GM23338 (cell line): ENCODE measurements at regions not wholly inside any gene's neighbourhood (a gene's known extent, or its start where the extent isn't known, plus 50 kb on each side); places are given as distances from the start of the nearest gene placed in this dataset.

ENCODE experiments used
- ATAC-seq: fragments of 200-7000 bp; cut with Tn5 transposase; 3 replicates; pipeline ENCODE4 v1.9.1; 2020
- DNase-seq: peaks from one replicate; pipeline ENCODE4 v3.0.0-alpha.2; 2015; ENCODE audit warnings: low spot score
- H2AFZ ChIP-seq: fragments of 200-600 bp; sonication (generic); 2 replicates; pipeline ENCODE4 v1.8.0; 2016; ENCODE audit warnings: antibody characterized with exemption, mild to moderate bottlenecking, moderate library complexity
- H3F3A ChIP-seq: fragments of 200-600 bp; sonication (generic); replicated peaks from 2 replicates; pipeline ENCODE4 v1.8.0; 2017; ENCODE audit warnings: antibody characterized with exemption, mixed run types, low read depth
- H3K27ac ChIP-seq: fragments of 200-600 bp; sonication (generic); 2 replicates; pipeline ENCODE4 v1.6.1; 2016; ENCODE audit warnings: low read depth
- H3K27me3 ChIP-seq: fragments of 200-600 bp; sonication (generic); 2 replicates; pipeline ENCODE4 v1.8.0; 2016; ENCODE audit warnings: mild to moderate bottlenecking, mixed run types, moderate library complexity; ENCODE audit not compliant: insufficient read depth
- H3K36me3 ChIP-seq: fragments of 200-600 bp; sonication (generic); 2 replicates; pipeline ENCODE4 v1.8.0; 2016; ENCODE audit warnings: mild to moderate bottlenecking; ENCODE audit not compliant: insufficient read depth
- H3K4me1 ChIP-seq: fragments of 200-600 bp; sonication (generic); 2 replicates; pipeline ENCODE4 v1.8.0; 2016; ENCODE audit warnings: mild to moderate bottlenecking, moderate library complexity; ENCODE audit not compliant: insufficient read depth
- H3K4me2 ChIP-seq: fragments of 200-600 bp; sonication (generic); 2 replicates; pipeline ENCODE4 v1.7.1; 2017; ENCODE audit warnings: mixed run types
- H3K4me3 ChIP-seq: fragments of 200-600 bp; sonication (generic); 2 replicates; pipeline ENCODE4 v1.6.1; 2016; ENCODE audit warnings: mixed run types
- H3K79me2 ChIP-seq: fragments of 200-600 bp; sonication (generic); replicated peaks from 2 replicates; pipeline ENCODE4 v1.8.0; 2017; ENCODE audit warnings: mild to moderate bottlenecking; ENCODE audit not compliant: insufficient read depth
- H3K9me2 ChIP-seq: fragments of 200-600 bp; sonication (generic); 2 replicates; pipeline ENCODE4 v1.8.0; 2017; ENCODE audit not compliant: insufficient read depth
- H4K20me1 ChIP-seq: fragments of 200-600 bp; sonication (generic); replicated peaks from 2 replicates; pipeline ENCODE4 v1.8.0; 2017; ENCODE audit warnings: mild to moderate bottlenecking; ENCODE audit not compliant: insufficient read depth
- H3K27ac Mint-ChIP-seq: 2 replicates; pipeline ENCODE4 v1.8.0; 2020; ENCODE audit warnings: inconsistent platforms, mild to moderate bottlenecking, moderate library complexity, mixed read lengths
- H3K27me3 Mint-ChIP-seq: 3 replicates; pipeline ENCODE4 v1.8.0; 2022; ENCODE audit warnings: low read depth, mild to moderate bottlenecking, moderate library complexity, mixed read lengths, inconsistent platforms; ENCODE audit not compliant: insufficient read depth, poor library complexity
- H3K36me3 Mint-ChIP-seq: 3 replicates; pipeline ENCODE4 v1.8.0; 2021; ENCODE audit warnings: low read depth, mild to moderate bottlenecking, inconsistent platforms, moderate library complexity, mixed read lengths
- H3K4me1 Mint-ChIP-seq: 3 replicates; pipeline ENCODE4 v1.8.0; 2020; ENCODE audit warnings: mild to moderate bottlenecking, inconsistent platforms, mixed read lengths
- H3K4me3 Mint-ChIP-seq: 3 replicates; pipeline ENCODE4 v1.8.0; 2021; ENCODE audit warnings: moderate library complexity, mild to moderate bottlenecking, inconsistent platforms, mixed read lengths
- H3K9me3 Mint-ChIP-seq: 3 replicates; pipeline ENCODE4 v1.8.0; 2020; ENCODE audit warnings: moderate library complexity, mild to moderate bottlenecking, inconsistent platforms, mixed read lengths
- EZH2 ChIP-seq: fragments of 200-600 bp; sonication (generic); IDR thresholded peaks from one replicate; pipeline ENCODE4 v1.8.0; 2017; ENCODE audit warnings: antibody characterized with exemption, mild to moderate bottlenecking, low read depth; ENCODE audit not compliant: unreplicated experiment
- STAT1 ChIP-seq: IDR thresholded peaks from one replicate; pipeline ENCODE4 v1.6.1; 2016; ENCODE audit warnings: antibody characterized with exemption; ENCODE audit not compliant: unreplicated experiment
- ZNF114 ChIP-seq: fragments of 250-450 bp; sonication (Bioruptor Pico); IDR thresholded peaks from 2 replicates; pipeline ENCODE4 v1.5.0; 2020; ENCODE audit warnings: mild to moderate bottlenecking, moderate library complexity
- ZNF331 ChIP-seq: fragments of 250-450 bp; sonication (Bioruptor Pico); IDR thresholded peaks from 2 replicates; pipeline ENCODE4 v1.5.0; 2020; ENCODE audit warnings: low read depth, mild to moderate bottlenecking, moderate library complexity
- TF ChIP-seq, protein P1 (sequence below): fragments of 250-450 bp; sonication (Bioruptor Pico); IDR thresholded peaks from 2 replicates; pipeline ENCODE4 v1.5.0; 2020; ENCODE audit warnings: mild to moderate bottlenecking, moderate library complexity
- TF ChIP-seq, protein P2 (sequence below): IDR thresholded peaks from 2 replicates; pipeline ENCODE4 v1.6.1; 2016; ENCODE audit warnings: antibody characterized with exemption

DNA sequence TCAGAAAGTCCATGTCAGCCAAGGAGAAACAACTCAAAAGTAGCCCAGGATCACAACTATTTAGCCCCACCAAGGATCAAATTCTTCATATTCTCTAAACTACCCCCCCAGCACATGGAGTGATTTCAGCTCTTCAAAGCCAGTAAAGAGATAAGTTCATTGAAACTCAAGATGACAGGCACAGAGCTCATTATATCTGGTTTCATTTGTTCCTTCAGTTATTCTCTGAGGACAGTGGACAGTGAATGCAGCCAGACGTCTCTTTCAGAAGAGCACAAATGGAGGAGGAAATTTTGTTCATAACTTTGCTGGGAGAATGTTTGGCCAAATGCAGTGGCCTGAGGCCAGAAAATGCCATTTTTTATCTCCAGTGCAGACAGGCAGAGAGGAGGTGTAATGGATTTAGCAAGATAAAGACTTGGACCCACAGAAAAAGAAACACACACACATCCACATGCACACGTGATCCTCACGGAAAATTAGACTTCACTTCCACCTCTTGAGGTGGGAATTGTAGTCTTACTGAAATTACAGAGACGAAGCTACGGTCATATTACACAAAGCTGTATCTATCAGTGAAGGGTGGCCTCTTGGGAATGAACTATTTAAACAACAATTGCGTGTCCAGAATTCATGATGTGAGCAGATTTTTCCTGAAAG, 64.6 kb downstream of the HES1 start (continued):
- TF ChIP-seq, protein P1, sequence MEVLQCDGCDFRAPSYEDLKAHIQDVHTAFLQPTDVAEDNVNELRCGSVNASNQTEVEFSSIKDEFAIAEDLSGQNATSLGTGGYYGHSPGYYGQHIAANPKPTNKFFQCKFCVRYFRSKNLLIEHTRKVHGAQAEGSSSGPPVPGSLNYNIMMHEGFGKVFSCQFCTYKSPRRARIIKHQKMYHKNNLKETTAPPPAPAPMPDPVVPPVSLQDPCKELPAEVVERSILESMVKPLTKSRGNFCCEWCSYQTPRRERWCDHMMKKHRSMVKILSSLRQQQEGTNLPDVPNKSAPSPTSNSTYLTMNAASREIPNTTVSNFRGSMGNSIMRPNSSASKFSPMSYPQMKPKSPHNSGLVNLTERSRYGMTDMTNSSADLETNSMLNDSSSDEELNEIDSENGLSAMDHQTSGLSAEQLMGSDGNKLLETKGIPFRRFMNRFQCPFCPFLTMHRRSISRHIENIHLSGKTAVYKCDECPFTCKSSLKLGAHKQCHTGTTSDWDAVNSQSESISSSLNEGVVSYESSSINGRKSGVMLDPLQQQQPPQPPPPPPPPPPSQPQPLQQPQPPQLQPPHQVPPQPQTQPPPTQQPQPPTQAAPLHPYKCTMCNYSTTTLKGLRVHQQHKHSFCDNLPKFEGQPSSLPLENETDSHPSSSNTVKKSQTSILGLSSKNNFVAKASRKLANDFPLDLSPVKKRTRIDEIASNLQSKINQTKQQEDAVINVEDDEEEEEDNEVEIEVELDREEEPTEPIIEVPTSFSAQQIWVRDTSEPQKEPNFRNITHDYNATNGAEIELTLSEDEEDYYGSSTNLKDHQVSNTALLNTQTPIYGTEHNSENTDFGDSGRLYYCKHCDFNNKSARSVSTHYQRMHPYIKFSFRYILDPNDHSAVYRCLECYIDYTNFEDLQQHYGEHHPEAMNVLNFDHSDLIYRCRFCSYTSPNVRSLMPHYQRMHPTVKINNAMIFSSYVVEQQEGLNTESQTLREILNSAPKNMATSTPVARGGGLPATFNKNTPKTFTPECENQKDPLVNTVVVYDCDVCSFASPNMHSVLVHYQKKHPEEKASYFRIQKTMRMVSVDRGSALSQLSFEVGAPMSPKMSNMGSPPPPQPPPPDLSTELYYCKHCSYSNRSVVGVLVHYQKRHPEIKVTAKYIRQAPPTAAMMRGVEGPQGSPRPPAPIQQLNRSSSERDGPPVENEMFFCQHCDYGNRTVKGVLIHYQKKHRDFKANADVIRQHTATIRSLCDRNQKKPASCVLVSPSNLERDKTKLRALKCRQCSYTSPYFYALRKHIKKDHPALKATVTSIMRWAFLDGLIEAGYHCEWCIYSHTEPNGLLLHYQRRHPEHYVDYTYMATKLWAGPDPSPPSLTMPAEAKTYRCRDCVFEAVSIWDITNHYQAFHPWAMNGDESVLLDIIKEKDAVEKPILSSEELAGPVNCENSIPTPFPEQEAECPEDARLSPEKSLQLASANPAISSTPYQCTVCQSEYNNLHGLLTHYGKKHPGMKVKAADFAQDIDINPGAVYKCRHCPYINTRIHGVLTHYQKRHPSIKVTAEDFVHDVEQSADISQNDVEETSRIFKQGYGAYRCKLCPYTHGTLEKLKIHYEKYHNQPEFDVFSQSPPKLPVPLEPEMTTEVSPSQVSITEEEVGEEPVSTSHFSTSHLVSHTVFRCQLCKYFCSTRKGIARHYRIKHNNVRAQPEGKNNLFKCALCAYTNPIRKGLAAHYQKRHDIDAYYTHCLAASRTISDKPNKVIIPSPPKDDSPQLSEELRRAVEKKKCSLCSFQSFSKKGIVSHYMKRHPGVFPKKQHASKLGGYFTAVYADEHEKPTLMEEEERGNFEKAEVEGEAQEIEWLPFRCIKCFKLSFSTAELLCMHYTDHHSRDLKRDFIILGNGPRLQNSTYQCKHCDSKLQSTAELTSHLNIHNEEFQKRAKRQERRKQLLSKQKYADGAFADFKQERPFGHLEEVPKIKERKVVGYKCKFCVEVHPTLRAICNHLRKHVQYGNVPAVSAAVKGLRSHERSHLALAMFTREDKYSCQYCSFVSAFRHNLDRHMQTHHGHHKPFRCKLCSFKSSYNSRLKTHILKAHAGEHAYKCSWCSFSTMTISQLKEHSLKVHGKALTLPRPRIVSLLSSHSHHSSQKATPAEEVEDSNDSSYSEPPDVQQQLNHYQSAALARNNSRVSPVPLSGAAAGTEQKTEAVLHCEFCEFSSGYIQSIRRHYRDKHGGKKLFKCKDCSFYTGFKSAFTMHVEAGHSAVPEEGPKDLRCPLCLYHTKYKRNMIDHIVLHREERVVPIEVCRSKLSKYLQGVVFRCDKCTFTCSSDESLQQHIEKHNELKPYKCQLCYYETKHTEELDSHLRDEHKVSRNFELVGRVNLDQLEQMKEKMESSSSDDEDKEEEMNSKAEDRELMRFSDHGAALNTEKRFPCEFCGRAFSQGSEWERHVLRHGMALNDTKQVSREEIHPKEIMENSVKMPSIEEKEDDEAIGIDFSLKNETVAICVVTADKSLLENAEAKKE = no peak
- no peak for TF ChIP-seq ZNF114 (CRISPR knock-in tag)
- no peak for TF ChIP-seq EZH2

DNA sequence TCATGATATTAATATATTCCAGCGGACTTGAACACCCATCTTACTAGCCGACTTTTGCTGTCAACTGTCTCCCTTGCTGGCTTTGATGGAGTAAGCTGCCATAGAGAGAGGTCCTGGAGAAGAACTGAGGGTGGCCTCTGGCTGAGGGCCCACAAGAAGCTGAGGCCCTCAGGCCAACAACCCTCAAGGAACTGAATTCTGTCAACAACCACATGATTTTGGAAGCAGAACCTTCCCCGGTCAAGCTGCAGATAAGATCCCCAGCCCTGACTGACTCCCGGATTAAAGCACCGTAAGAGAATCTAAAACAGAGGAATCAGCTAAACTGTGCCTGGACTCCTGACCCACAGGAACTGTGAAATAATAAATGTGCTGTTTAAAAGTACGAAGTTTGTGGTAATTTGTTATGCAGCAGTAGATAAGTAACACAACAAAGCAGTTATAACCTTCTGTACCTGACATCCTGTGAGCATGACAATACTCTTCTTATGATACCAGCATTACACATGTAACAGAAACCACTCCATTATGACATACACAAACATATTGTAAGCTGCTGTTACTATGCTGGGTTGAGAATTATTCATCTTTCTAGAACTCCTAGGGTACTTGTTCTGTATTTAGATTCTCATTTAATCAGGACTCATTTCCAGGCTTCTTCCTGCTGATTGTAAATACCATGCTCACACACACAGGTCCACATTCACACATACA, 66.2 kb downstream of the HES1 start:
- no peaks in the 10 kb centered on the region for H3K9me2 ChIP-seq
- Mint-ChIP-seq H3K27me3 (peaks cover 22% of the 10 kb centered on the region), H3K9me3 (no peaks in the 10 kb centered on the region; the same call in 2 of the 3 replicates), H3K27ac (no peak overlapping the region), H3K4me1 (peaks cover 32% of the 10 kb centered on the region), H3K4me3 (no peak overlapping the region), H3K36me3 (no peaks in the 10 kb centered on the region)
- peaks cover 32% of the 10 kb centered on the region for H3K27me3 ChIP-seq
- no peaks in the 10 kb centered on the region for H4K20me1 ChIP-seq
- ATAC-seq (no peak), DNase-seq (no peak)
- no peak overlapping the region for H3K27ac ChIP-seq
- peaks cover 24% of the 10 kb centered on the region for H3K4me1 ChIP-seq
- H3K4me2 ChIP-seq = no peak overlapping the region
- H2AFZ ChIP-seq = no peak overlapping the region
- no peaks in the 10 kb centered on the region for H3K36me3 ChIP-seq
- H3F3A ChIP-seq = no peaks in the 10 kb centered on the region
- no peak overlapping the region for H3K4me3 ChIP-seq
- H3K79me2 ChIP-seq = no peaks in the 10 kb centered on the region
- no peak for TF ChIP-seq STAT1
- TF ChIP-seq ZNF114 (CRISPR knock-in tag) = no peak
- TF ChIP-seq, protein P1 = no peak
- TF ChIP-seq ZNF331 (CRISPR knock-in tag) = no peak
- TF ChIP-seq, protein P2, sequence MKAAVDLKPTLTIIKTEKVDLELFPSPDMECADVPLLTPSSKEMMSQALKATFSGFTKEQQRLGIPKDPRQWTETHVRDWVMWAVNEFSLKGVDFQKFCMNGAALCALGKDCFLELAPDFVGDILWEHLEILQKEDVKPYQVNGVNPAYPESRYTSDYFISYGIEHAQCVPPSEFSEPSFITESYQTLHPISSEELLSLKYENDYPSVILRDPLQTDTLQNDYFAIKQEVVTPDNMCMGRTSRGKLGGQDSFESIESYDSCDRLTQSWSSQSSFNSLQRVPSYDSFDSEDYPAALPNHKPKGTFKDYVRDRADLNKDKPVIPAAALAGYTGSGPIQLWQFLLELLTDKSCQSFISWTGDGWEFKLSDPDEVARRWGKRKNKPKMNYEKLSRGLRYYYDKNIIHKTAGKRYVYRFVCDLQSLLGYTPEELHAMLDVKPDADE = no peak
